Osteocyte (in vitro differentiated cells): ENCODE measurements at regions not wholly inside any gene's neighbourhood (a gene's known extent, or its start where the extent isn't known, plus 50 kb on each side); places are given as distances from the start of the nearest gene placed in this dataset.

Source experiments
- DNase-seq: peaks from one replicate; pipeline ENCODE4 v3.0.0; 2021; ENCODE audit warnings: mixed read lengths; ENCODE audit not compliant: unreplicated experiment; ENCODE audit errors: extremely low spot score
- H3K27ac Mint-ChIP-seq: one replicate; pipeline ENCODE4 v1.8.0; 2021; ENCODE audit warnings: mild to moderate bottlenecking, mixed read lengths; ENCODE audit not compliant: unreplicated experiment
- H3K27me3 Mint-ChIP-seq: one replicate; pipeline ENCODE4 v1.8.0; 2021; ENCODE audit warnings: mixed read lengths; ENCODE audit not compliant: unreplicated experiment
- H3K36me3 Mint-ChIP-seq: one replicate; pipeline ENCODE4 v1.8.0; 2021; ENCODE audit warnings: mixed read lengths; ENCODE audit not compliant: unreplicated experiment
- H3K4me1 Mint-ChIP-seq: one replicate; pipeline ENCODE4 v1.8.0; 2021; ENCODE audit warnings: mixed read lengths; ENCODE audit not compliant: unreplicated experiment
- H3K4me3 Mint-ChIP-seq: one replicate; pipeline ENCODE4 v1.8.0; 2021; ENCODE audit warnings: mild to moderate bottlenecking, moderate library complexity, mixed read lengths; ENCODE audit not compliant: unreplicated experiment
- H3K9me3 Mint-ChIP-seq: one replicate; pipeline ENCODE4 v1.8.0; 2021; ENCODE audit warnings: mixed read lengths; ENCODE audit not compliant: unreplicated experiment
- TF ChIP-seq, protein P1 (sequence below): fragments of 200-600 bp; sonication (generic); IDR thresholded peaks from 2 replicates; pipeline ENCODE4 v1.5.0; 2021; ENCODE audit warnings: antibody characterized with exemption, mild to moderate bottlenecking, moderate library complexity

DNA sequence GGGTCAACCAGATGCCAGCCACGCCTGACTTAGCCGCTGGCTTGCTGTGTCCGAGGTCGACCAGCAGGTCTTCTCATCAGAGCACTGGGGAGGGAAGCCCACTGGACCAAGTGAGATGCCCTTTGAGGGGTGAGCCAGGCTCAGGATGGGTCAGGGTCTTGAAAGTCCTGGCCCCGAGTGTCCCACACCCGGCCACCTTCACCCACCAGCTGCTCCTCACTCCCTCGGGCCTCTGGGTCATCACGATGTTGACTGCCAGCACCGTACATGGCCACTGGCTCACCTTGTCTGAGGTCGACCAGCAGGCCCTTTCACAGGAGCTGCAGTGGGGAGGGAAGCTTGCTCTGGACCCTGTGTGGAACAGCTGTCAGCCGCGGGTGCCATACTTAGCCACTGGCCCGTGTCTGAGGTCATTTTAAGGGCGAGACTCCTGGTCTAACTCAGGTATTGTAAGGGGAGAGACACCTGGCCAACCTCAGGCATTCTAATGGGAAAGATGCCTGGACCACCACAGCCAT lies 1361.3 kb downstream of the UQCRFS1 start:
- Mint-ChIP-seq H3K36me3 (no peaks in the 10 kb centered on the region), H3K9me3 (peaks cover 54% of the 10 kb centered on the region), H3K4me3 (no peak overlapping the region), H3K4me1 (no peaks in the 10 kb centered on the region), H3K27ac (no peak overlapping the region), H3K27me3 (no peaks in the 10 kb centered on the region)
- TF ChIP-seq, protein P1, sequence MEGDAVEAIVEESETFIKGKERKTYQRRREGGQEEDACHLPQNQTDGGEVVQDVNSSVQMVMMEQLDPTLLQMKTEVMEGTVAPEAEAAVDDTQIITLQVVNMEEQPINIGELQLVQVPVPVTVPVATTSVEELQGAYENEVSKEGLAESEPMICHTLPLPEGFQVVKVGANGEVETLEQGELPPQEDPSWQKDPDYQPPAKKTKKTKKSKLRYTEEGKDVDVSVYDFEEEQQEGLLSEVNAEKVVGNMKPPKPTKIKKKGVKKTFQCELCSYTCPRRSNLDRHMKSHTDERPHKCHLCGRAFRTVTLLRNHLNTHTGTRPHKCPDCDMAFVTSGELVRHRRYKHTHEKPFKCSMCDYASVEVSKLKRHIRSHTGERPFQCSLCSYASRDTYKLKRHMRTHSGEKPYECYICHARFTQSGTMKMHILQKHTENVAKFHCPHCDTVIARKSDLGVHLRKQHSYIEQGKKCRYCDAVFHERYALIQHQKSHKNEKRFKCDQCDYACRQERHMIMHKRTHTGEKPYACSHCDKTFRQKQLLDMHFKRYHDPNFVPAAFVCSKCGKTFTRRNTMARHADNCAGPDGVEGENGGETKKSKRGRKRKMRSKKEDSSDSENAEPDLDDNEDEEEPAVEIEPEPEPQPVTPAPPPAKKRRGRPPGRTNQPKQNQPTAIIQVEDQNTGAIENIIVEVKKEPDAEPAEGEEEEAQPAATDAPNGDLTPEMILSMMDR: no peak
- no peak for DNase-seq

GRCh38 chr19:27851002-27851481 lies 1361.9 kb downstream of the UQCRFS1 start:
- Mint-ChIP-seq H3K27ac (no peak overlapping the region), H3K4me1 (no peaks in the 10 kb centered on the region), H3K4me3 (no peak overlapping the region), H3K9me3 (peaks cover 57% of the 10 kb centered on the region), H3K27me3 (no peaks in the 10 kb centered on the region), H3K36me3 (no peaks in the 10 kb centered on the region)
- TF ChIP-seq, protein P1: no peak
- DNase-seq: no peak

DNA sequence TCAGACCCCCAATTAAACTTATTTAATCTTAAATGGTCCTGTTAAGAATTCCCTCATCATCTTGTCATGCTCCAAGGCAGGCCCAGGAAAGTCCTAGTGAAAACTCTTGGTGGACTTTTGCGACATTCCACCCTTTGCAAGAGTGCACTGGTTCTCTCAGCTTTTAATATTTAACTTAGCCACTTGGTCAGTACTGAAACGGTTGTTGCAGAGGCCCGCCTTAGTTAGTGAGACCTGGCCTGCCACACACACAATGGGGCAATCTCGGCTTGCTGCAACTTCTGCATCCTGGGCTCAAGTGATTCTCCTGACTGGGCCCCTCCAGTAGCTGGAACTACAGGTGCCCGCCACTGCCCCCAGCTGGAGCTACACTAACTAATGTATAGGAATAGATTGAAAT lies 1366.0 kb downstream of the UQCRFS1 start:
- Mint-ChIP-seq H3K4me3 (no peak overlapping the region), H3K36me3 (no peaks in the 10 kb centered on the region), H3K9me3 (peaks cover 66% of the 10 kb centered on the region), H3K4me1 (no peaks in the 10 kb centered on the region), H3K27ac (no peak overlapping the region), H3K27me3 (no peaks in the 10 kb centered on the region)
- DNase-seq: no peak
- TF ChIP-seq, protein P1: no peak

GRCh38 chr19:27844261-27844660 lies 1368.7 kb downstream of the UQCRFS1 start:
- no peak overlapping the region for H3K27ac Mint-ChIP-seq
- peaks cover 62% of the 10 kb centered on the region for H3K9me3 Mint-ChIP-seq
- TF ChIP-seq, protein P1: no peak
- no peaks in the 10 kb centered on the region for H3K36me3 Mint-ChIP-seq
- no peak overlapping the region for H3K4me3 Mint-ChIP-seq
- DNase-seq: no peak
- H3K4me1 Mint-ChIP-seq: no peaks in the 10 kb centered on the region
- no peaks in the 10 kb centered on the region for H3K27me3 Mint-ChIP-seq

GRCh38 chr19:27843861-27844260 lies 1369.1 kb downstream of the UQCRFS1 start:
- H3K36me3 Mint-ChIP-seq: no peaks in the 10 kb centered on the region
- peaks cover 60% of the 10 kb centered on the region for H3K9me3 Mint-ChIP-seq
- no peak for DNase-seq
- no peaks in the 10 kb centered on the region for H3K4me1 Mint-ChIP-seq
- TF ChIP-seq, protein P1: no peak
- H3K4me3 Mint-ChIP-seq: no peak overlapping the region
- no peak overlapping the region for H3K27ac Mint-ChIP-seq
- no peaks in the 10 kb centered on the region for H3K27me3 Mint-ChIP-seq
